ENCODE measurements at regions not wholly inside any gene's neighbourhood (a gene's known extent, or its start where the extent isn't known, plus 50 kb on each side); places are given as distances from the start of the nearest gene placed in this dataset.
"Not testable (repeated sequence)": the region's sequence is repeated elsewhere in the genome, so short reads cannot be mapped to it uniquely, and the experiment has no call there.

DNA sequence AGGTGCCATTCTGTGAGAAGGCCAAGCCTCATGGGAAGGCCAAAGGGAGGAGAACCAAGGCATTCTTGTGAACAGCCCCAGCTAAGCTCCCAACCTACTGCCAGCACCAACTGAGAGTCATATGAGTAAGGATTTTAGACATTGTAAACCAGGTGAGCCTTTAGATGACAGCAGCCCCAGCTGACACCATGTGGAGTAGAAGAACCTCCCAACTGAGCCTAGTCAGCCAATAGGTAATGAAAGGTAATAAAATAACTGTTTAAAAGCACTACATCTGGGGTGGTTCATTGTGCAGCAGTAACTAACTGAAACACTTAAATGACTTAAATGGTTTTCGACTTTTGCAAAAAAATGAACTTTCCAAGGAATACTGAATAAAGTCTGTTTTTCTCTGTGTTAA lies 172.6 kb upstream of the KIF2A start:
- no peak for DNase-seq

DNA sequence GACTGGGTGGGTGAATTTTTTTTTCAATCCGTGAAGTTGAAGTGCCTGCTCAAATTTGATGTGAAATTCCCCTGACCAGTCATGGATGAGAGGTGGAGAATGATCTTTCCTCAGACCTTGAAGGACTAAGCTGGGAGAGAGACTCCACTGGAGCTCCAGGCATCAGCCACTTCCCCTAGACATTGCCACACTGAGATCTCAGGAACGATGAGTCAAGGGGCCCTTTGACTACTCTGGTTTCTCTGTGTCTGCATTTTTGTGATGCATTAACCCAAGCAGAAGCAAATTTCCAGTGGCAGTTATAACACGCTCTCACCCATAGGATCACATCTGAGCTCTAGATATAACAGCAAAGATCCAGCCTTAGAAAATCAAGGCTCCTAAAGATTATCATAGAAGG lies 171.2 kb upstream of the KIF2A start:
- no peak for DNase-seq

DNA sequence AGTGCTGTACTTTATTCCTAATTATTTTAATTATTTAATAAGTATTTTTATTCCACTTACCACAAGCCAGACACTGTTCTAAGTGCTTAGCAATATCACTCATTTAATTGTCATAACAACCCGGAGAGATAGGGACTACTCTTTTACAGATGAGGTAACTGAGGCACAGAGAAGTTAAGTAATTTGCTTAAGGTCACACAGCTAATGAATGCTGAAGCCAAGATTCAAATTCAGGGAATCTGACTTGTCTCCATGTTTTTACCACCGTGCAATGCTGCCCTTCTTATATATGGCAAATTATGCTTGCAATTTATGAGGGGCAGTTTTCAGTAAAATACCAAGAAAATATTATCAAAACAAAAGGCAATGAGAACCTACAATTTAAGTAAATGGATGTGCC lies 168.4 kb upstream of the KIF2A start:
- no peak for DNase-seq

DNA sequence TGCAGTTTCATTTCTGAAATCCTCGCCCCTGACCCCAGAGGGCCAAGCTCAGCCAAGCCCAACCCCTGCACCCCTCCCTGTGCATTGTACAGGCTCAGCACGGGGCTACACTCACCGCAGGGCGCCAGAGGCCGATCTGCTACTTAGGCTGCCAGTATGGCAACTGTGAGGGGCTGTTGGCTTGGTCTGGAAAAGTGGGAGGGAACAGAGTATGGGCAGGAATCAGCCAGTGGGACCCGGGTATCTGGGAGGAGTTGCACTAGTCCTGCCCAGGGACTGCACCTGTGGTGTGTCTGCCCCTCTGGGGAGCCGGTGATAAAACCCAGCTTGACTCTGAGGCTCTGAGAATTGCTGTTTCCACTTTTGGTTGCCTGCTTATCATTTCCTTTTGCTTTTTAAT lies 167.4 kb upstream of the KIF2A start:
- DNase-seq: no peak

DNA sequence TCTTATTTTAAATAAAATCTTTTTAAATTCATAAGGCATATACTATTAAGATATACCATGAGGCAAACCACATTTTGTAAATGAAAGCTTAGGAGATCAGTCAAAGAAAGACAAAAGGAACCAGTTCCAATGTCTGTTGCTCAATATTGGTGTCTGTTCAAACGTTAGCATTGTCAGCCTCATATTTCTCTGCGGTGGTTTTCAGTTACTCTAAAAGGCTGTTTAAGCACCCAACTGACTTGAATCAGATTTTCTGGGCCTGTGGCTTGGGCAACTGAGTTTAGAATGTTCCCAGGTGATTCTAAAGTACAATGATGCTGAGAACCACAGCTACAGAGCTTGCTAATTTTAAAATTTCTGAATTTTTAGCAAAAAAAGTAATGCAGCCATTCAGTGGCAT lies 166.3 kb upstream of the KIF2A start:
- DNase-seq: no peak

DNA sequence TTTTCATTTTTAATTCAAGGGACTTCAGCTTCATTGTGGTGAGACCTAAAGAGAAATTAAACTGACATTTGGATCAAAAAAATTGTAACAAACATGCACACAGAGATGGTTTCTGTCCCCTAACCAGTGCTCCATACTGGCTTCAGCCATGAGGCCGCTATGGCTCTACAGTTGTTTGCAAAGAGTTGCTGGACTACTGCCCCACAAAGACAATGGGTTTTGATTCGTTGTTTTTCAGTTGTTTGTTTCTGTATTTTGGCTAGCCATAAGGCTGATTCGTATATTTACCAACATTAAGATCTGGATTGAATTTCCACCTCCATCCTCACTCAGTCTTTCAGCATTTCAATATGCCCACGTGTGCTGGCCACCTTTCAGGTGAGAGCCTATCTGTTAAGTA lies 163.7 kb upstream of the KIF2A start:
- no peak for DNase-seq

DNA sequence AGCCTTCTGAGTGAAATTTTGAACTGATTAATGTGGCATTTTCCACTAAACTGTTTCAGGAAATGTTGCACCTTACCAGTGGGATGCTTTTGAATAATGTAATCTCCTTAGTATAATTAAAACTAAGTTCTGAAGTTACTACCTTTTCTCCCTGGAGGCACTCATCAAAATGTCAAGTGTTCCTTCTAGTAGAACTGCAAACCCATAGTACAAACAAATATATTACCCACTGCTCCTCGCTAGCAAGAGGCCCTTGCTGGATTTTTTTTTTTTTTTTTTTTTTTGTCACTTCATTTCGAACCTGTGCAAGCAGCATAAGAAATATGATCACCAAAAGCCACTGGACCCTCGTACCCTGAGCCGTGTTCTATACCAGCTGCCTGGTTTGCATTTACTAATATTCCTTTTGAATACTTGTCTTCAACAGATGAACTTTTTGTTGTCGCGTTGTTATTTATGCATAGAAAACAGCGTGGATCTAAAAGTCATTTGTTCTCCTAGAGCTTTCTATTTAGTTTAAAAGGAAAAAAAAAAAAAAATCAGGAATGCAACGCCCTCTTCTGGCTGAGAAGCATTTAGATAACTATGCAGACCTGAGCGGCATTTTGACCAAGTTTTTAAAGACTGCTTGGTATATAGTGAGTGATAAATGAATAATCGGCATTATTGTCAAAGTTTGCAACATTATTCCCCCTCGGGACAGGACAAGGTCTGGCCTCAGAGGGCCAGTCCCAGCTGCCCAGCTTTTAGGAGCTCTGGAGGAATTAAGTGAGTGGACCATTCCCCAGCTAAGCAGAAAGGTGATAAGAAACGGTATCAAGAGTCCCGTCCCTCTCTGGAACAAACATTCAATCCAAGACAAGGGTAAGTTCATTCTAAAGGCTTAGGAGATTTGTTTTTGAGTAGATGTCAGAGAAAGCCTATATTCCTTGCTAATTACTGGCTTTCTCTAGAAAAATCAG lies 162.5 kb upstream of the KIF2A start:
- DNase-seq: no peak

DNA sequence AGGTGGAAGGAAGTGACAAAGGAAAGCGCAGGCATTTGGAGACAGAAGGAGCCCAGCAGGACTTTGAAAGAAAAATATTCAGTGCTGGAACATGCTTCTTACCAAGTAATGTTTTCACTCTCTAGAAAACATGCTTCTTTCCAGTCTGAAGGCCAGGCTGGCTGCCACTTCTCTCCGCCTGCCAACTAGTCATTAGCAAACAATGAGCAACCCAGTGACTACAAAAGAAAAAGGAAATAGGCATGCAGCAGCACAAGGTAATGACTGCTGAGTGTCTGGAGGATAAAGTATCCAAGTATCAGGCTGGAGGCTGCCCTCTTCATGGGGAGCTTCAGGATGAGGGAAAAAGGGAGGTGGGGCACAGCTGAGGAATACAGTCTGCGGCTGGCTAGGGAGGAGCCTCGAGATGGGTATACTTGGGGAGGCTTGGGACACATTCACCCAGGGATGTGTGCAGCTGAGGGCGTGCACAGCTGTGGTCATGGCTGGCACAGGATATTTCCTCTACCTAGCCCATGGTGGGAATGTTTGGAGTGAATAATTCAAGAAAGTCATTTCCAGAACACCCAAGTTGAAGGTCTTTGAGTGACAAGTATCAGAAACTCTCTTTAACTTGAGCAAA lies 161.5 kb upstream of the KIF2A start:
- no peak for DNase-seq

DNA sequence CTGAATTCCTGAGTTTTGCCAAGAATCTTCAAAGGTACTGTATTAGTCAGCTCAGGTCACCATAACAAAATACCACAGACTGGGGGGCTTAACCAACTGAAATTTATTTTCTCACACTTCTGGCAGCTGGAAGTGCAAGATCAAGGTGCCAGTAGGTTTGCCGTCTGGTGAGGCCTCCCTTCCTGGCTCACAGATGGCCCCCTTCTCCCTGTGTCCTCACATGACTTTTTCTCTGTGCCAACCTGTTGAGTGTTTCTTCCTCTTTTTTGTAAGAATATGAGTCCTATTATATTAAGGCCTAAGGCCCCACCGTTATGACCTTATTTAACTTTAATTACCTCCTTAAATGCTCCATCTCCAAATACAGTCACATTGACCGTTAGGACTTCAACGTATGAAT lies 156.1 kb upstream of the KIF2A start:
- no peak for DNase-seq

DNA sequence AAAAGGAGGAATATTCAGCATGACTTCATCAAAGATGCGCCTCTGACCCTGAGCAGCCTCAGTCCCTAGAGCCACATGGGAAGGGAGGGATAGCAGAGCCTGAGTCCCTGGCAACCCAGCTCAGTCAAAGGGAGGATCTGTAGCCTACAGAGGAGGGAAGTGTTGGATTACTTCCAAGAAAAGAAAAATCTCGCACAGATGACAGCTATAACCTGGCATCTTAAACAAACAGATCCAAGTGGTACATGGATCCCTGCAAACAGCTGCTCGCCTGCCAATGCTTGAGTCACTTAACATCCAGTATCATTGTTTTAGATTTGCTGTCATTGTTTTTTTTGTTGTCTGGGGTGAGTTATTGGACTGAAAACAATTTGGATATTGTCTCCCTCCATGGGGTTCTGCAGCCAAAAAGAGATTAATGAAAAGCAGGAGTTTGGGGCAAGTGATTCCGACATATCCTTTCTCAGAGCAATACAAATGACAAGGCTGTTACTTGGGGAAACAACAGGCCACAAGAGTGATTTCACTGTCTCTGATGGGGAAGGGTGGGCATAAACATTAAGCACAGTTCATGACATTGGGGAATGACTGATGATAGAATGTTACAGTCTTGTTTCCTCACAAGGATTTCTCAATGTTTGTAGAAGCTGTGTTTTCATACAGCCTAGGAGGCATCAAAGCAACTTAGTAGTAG lies 153.5 kb upstream of the KIF2A start:
- no peak for DNase-seq

DNA sequence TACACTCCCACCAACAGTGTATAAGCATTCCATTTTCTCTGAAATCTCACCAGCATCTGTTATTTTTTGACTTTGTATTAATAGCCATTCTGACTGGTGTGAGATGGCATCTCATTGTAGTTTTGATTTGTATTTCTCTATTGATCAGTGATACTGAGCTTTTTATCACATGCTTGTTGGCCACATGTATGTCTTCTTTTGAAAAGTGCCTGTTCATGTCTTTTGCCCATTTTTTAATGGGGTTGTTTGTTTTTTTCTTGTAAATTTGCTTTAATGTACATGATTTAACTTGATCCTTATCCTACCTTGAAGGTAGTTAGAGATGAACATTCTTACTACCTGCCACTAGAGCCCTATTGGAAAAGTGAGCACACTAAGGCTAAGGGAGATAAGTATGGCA lies 151.2 kb upstream of the KIF2A start:
- DNase-seq: no peak

DNA sequence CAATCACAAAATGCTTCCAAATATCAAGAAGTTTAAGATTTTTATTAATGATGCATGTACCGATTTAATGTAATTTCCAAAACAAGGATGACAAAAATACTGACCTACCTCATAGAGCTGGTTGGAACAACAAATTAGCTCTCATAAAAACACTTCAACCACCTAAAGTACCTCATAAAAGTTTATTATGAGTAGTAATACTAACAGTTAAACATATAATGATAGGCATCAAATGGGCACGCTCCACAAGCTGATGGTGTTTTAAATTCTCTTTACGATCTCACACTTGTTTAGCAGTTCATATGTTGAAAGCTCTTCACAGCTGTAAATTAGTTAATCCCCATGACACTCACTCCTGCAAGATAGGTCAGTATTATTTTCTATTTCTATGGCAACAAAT lies 150.0 kb upstream of the KIF2A start:
- no peak for DNase-seq

DNA sequence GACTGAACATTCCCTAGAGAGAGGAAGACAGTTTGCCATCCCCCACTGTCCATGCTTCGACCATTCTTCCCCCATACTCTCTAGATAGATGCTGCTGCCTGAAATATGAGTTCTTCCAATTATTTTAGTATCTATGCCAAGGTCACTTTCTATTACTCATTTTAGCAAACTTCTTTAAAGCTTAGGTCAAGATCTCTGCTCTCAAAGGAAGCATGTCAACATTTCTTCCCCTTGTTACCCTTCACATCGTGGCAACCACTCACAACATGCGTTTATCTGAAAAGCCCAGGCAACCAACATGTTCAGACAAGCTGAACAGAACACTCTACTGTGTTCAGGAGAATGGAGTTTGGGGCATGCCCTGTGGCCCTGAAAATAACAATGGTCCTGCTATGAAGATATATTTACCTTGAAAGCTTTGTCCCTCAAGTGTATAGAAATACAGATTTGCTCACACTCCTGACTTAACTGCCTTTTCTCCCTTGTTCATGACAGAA lies 138.4 kb upstream of the KIF2A start:
- no peak for DNase-seq

DNA sequence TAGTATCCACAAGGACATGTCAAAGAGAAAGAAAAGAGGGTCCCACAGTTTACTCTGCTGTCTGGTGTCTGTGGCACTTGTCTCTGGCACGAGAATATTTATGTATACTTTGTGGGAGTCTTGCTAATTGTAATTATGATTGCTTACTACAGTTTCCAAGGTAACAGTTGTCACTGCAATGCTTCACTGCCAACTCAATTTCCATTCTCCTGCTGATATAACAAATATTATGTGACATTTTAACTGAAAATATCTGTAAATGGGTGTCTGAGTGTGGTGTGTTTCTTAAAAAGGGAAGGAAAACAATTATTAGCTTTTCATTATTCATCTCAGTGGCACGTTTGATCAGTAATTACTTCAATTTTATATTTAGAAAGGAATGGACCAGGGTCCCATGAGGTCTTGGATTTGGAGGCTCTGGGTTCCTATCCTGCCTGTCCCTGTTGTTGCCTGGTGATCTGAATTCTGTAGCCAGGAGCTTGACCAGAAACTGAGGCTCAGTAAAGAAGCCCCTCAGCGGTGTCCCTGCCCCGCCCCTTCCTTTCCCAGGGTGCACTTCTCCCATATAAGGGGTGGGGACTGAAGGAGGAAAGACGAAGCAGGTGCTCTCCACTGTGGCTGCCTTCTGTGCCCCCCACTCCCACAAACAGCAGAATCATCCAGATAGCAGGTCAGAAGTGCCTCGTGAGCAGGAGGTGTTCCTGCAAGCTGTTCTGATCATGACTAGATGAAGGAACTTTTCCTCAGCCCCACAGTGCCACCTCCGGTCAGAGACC lies 137.3 kb upstream of the KIF2A start:
- no peak for DNase-seq

DNA sequence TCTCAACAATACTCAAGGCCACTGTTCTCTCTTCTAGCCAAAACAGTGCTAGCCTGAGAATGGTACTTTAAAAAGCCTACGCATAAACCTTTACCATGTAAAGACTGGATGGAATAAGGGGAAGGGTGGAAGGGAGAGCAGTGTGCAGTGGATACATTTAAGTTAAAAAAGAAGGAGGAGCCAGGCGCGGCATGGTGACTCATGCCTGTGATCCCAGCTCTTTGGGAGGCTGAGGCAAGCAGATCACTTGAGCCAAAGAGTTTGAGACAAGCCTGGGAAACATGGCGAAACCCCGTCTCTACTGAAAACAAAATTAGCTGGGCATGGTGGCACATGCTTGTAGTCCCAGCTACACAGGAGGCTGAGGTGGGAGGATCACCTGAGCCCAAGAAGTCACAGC lies 127.7 kb upstream of the KIF2A start:
- DNase-seq: no peak

DNA sequence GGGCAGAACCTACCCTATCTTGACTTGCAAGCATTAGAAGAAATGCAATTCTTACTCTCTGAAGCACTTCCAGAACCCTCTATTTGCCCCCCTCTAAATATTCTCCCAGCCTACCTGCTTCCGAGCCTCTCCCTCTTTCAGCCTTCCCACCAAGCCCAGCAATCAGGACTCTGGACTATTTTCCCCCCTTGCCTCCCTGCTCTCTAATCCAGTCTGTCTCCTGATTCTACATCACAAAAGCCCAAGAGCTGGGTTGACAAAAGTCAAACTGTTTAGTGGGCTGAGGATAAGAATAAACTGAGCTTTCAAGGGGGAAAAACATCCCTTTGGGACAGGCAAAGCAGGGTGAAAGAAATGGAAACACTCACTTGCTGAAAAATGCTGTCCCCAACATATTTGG lies 123.2 kb upstream of the KIF2A start:
- DNase-seq: no peak

DNA sequence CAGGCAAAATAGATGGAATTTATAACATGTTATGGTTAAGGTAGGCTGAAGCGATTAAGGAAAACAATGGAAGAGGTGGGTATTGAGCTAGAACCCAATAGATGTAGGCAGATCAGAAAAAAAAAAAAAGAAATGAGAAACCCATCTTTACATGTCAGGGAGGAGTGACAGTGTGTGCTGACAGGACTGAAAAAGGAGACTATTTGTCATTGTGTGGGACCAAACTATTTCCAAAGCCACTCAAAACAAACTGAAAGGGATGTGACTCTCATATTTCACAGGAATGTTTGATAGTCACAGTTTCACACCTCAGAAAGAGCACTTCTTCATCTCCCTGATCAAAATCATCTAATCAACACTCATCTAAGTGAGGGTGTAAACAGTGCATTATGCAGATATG lies 122.3 kb upstream of the KIF2A start:
- no peak for DNase-seq

DNA sequence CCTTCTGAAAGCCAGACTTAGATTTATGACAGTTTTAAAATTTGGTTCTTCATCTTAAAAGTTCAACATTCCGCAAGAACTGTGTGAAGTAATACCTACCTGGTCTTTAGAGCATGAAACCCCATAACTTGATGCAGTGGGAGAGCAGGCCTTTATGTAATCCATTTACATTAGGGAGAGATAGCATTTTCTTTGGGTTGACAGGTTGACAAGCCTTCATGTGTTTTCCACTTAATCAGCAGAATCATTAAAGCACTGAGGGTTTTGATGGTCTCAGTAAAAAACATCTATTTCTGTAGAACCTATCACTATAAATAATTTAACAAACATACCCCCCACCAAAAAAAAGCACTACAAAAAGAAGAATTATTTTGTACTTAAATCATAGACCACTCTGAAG lies 121.6 kb upstream of the KIF2A start:
- DNase-seq: no peak

DNA sequence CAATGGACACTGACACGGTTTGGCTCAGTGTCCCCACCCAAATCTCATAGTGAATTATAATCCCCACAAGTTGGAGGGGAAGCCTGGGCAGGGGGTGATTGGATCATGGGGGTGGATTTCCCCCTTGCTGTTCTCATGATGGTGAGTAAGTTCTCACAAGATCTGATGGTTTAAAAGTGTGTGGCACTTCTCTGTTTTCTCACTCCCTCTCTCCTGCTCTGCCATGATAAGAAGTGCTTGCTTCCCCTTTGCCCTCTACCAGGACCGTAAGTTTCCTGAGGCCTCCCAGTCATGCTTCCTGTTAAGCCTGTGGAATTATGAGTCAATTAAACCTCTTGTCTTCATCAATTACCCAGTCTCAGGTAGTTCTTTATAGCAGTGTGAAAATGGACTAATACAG lies 115.8 kb upstream of the KIF2A start:
- DNase-seq: no peak

DNA sequence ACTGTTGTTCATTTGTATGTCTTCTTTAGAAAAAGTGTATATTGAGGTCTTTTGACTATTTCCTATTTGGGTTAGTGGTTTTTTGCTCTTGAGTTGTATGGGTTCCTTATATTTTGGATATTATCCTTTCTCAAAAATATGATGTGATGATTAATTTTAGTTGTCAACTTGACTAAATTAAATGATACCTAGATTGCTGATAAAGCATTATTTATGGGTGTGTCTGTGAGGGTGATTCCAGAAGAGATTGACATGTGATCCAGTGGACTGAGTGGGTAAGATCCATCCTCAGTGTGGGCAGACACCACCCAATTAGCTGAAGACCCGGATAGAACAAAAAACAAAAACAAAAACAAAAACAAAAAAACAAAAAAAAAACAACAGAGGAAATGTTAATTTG lies 115.1 kb upstream of the KIF2A start:
- DNase-seq: no peak

DNA sequence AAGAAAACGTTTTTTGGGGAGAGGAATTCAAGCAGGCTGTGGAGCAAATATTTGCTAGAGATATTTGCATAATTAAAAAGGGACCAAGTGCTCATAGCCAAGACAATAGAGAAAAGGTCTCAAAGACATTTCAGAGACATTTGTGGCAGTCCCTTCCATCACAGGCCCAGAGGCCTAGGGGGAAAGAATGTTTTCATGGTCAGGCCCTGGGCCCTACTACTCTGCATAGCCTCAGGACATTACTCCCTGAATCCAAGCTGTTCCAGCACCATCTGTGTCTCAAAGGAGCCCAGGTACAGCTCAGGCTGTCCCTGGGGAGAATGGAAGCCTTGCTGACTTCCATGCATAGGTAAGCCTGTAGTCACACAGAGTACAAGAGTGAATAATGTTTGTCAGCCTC lies 113.0 kb upstream of the KIF2A start:
- no peak for DNase-seq

DNA sequence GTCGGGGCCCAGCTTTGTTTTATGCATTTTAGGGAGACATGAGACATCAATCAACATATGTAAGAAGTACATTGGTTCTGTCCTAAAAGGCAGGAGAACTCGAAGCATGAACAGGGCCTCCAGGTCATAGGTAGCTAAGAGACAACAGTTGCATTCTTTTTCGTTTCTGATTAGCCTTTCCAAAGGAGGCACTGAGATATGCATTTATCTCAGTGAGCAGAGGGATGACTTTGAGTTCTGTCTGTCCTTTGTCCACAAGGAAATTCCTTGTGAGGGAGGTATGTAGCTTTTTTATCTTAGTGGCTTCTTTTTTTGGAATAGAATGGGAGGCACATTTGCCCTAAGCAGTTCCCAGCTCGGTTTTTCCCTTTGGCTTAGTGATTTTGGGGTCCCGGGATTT lies 109.5 kb upstream of the KIF2A start:
- DNase-seq: not testable (repeated sequence)

DNA sequence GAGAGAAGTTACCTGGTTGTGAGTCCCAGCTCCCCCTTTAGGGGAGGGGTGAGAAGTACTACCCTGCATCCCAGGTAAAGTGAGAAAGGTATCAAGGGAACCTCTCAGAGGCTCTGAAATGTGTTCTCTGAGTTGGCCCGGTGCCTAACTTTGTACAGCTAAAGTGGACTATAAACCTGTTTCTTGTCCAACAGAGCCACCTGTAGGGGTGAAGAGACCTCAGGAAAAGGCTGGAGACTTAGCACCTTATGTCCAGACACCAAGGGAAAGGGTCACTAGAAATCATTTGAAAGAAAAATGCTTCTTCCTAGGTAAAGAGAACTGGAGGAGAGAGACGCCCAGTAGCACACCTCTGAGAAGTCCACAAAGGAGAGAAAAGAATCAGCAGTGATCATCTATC lies 108.3 kb upstream of the KIF2A start:
- DNase-seq: no peak
